ENCODE measurements at regions not wholly inside any gene's neighbourhood (a gene's known extent, or its start where the extent isn't known, plus 50 kb on each side); places are given as distances from the start of the nearest gene placed in this dataset.
"Not testable (repeated sequence)": the region's sequence is repeated elsewhere in the genome, so short reads cannot be mapped to it uniquely, and the experiment has no call there.

DNA sequence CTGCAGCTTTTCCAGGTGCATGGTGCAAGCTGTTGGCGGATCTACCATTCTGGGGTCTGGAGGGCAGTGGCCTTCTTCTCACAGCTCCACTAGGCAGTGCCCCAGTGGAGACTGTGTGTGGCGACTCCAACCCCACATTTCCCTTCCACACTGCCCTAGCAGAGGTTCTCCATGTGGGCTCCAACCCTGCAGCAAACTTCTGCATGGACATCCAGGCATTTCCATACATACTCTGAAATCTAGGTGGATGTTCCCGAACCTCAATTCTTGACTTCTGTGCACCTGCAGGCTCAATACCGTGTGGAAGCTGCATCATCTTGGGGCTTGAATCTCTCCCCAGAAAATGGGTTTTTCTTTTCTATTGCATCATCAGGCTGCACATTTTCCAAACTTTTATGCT is 160.2 kb upstream of the DYRK2 start:
- TF ChIP-seq, protein P1, sequence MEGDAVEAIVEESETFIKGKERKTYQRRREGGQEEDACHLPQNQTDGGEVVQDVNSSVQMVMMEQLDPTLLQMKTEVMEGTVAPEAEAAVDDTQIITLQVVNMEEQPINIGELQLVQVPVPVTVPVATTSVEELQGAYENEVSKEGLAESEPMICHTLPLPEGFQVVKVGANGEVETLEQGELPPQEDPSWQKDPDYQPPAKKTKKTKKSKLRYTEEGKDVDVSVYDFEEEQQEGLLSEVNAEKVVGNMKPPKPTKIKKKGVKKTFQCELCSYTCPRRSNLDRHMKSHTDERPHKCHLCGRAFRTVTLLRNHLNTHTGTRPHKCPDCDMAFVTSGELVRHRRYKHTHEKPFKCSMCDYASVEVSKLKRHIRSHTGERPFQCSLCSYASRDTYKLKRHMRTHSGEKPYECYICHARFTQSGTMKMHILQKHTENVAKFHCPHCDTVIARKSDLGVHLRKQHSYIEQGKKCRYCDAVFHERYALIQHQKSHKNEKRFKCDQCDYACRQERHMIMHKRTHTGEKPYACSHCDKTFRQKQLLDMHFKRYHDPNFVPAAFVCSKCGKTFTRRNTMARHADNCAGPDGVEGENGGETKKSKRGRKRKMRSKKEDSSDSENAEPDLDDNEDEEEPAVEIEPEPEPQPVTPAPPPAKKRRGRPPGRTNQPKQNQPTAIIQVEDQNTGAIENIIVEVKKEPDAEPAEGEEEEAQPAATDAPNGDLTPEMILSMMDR (IDR thresholded peaks at IDR 0.05) = not testable (repeated sequence)
- not testable (repeated sequence) for TF ChIP-seq POLR2A (IDR thresholded peaks at IDR 0.05)
